Esophagus muscularis mucosa (tissue), 3 donors: ENCODE measurements at regions not wholly inside any gene's neighbourhood (a gene's known extent, or its start where the extent isn't known, plus 50 kb on each side); places are given as distances from the start of the nearest gene placed in this dataset.

Experiments
- POLR2A ChIP-seq: fragments of 450-650 bp; IDR thresholded peaks from one replicate; pipeline ENCODE4 v1.6.1; 2017; ENCODE audit warnings: antibody characterized with exemption, moderate library complexity, mild to moderate bottlenecking, low read depth
- TF ChIP-seq, protein P1 (sequence below), 3 experiments: fragments of 200-600 bp in 2 of 3; fragments of 450-650 bp in 1 of 3; sonication (generic) in 2 of 3; IDR thresholded peaks; one replicate each; pipeline ENCODE4 v1.5.1; 2017 to 2019; ENCODE audit warnings: antibody characterized with exemption in 3 of 3, mild to moderate bottlenecking in 2 of 3, moderate library complexity in 1 of 3

DNA sequence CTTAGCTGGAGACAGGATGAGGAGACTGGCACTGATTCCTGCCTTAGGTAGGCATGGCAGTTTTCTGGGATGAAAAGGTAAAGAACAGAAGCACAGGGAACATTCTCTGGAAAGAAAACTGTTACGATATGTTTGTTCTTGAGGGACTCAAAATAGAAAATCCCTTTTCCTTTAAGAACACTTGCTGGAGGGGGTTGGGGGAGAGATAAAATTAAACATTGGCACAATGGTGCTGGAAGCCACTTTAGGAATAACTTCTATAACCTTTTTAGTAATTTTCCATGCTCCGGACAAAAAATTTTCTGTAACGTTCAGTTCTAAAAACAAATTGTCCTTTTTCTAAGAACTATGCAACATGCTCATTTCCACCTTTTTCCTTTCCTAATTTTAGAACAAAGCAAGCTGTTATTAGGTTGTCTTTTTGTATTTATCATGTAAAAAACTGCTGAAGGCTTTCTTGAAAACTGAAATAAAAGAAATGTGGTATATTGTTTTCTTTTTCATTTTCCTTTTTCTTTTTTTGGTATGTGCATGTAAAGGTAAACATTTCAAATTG lies 343.8 kb downstream of the EPHA4 start:
- no peak for TF ChIP-seq POLR2A
- TF ChIP-seq, protein P1, sequence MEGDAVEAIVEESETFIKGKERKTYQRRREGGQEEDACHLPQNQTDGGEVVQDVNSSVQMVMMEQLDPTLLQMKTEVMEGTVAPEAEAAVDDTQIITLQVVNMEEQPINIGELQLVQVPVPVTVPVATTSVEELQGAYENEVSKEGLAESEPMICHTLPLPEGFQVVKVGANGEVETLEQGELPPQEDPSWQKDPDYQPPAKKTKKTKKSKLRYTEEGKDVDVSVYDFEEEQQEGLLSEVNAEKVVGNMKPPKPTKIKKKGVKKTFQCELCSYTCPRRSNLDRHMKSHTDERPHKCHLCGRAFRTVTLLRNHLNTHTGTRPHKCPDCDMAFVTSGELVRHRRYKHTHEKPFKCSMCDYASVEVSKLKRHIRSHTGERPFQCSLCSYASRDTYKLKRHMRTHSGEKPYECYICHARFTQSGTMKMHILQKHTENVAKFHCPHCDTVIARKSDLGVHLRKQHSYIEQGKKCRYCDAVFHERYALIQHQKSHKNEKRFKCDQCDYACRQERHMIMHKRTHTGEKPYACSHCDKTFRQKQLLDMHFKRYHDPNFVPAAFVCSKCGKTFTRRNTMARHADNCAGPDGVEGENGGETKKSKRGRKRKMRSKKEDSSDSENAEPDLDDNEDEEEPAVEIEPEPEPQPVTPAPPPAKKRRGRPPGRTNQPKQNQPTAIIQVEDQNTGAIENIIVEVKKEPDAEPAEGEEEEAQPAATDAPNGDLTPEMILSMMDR (IDR thresholded peaks at IDR 0.05): no peak
